HG03342 (cell line): ENCODE measurements at regions not wholly inside any gene's neighbourhood (a gene's known extent, or its start where the extent isn't known, plus 50 kb on each side); places are given as distances from the start of the nearest gene placed in this dataset.

Experiments
- ATAC-seq: cut with Tn5 transposase; IDR thresholded peaks from one replicate; pipeline ENCODE4 v1.9.1; 2021; ENCODE audit warnings: mild to moderate bottlenecking, moderate library complexity; ENCODE audit not compliant: unreplicated experiment

GRCh38 chr6:113315165-113315564 lies 542.0 kb upstream of the MARCKS start:
- ATAC-seq, result no peak

GRCh38 chr6:113315879-113316278 lies 541.3 kb upstream of the MARCKS start:
- no peak for ATAC-seq

- no peak for ATAC-seq
Observed at GRCh38 chr6:113317442-113317841, 539.7 kb upstream of the MARCKS start.

GRCh38 chr6:113317891-113318574 lies 539.1 kb upstream of the MARCKS start:
- ATAC-seq, result no peak

GRCh38 chr6:113318575-113318917 lies 538.6 kb upstream of the MARCKS start:
- ATAC-seq, result no peak

GRCh38 chr6:113320653-113321052 lies 536.5 kb upstream of the MARCKS start:
- no peak for ATAC-seq

GRCh38 chr6:113326781-113327180 lies 530.4 kb upstream of the MARCKS start:
- ATAC-seq, result no peak

- no peak for ATAC-seq
Observed at GRCh38 chr6:113328886-113329381, 528.2 kb upstream of the MARCKS start.

- ATAC-seq, result no peak
Observed at GRCh38 chr6:113329942-113330635, 527.1 kb upstream of the MARCKS start.

- ATAC-seq, result no peak
Observed at GRCh38 chr6:113330636-113330946, 526.6 kb upstream of the MARCKS start.

GRCh38 chr6:113331021-113331420 lies 526.1 kb upstream of the MARCKS start:
- no peak for ATAC-seq

- no peak for ATAC-seq
Observed at GRCh38 chr6:113338644-113339043, 518.5 kb upstream of the MARCKS start.

GRCh38 chr6:113339209-113339608 lies 517.9 kb upstream of the MARCKS start:
- no peak for ATAC-seq

GRCh38 chr6:113340371-113340770 lies 516.8 kb upstream of the MARCKS start:
- no peak for ATAC-seq

- ATAC-seq, result no peak
Observed at GRCh38 chr6:113343940-113344339, 513.2 kb upstream of the MARCKS start.

- ATAC-seq, result no peak
Observed at GRCh38 chr6:113344969-113345368, 512.2 kb upstream of the MARCKS start.

GRCh38 chr6:113347436-113347835 lies 509.7 kb upstream of the MARCKS start:
- ATAC-seq, result no peak

- ATAC-seq, result no peak
Observed at GRCh38 chr6:113350461-113350860, 506.7 kb upstream of the MARCKS start.

- ATAC-seq, result no peak
Observed at GRCh38 chr6:113351173-113351834, 505.8 kb upstream of the MARCKS start.

GRCh38 chr6:113352029-113352801 lies 504.9 kb upstream of the MARCKS start:
- ATAC-seq, result peak; percentile 44

GRCh38 chr6:113352831-113353230 lies 504.3 kb upstream of the MARCKS start:
- no peak for ATAC-seq
